ENCODE measurements at regions not wholly inside any gene's neighbourhood (a gene's known extent, or its start where the extent isn't known, plus 50 kb on each side); places are given as distances from the start of the nearest gene placed in this dataset.

- TF ChIP-seq, protein P1, sequence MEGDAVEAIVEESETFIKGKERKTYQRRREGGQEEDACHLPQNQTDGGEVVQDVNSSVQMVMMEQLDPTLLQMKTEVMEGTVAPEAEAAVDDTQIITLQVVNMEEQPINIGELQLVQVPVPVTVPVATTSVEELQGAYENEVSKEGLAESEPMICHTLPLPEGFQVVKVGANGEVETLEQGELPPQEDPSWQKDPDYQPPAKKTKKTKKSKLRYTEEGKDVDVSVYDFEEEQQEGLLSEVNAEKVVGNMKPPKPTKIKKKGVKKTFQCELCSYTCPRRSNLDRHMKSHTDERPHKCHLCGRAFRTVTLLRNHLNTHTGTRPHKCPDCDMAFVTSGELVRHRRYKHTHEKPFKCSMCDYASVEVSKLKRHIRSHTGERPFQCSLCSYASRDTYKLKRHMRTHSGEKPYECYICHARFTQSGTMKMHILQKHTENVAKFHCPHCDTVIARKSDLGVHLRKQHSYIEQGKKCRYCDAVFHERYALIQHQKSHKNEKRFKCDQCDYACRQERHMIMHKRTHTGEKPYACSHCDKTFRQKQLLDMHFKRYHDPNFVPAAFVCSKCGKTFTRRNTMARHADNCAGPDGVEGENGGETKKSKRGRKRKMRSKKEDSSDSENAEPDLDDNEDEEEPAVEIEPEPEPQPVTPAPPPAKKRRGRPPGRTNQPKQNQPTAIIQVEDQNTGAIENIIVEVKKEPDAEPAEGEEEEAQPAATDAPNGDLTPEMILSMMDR (conservative IDR thresholded peaks at IDR 0.05; ENCODE audit: low read length), result no peak
Observed at GRCh38 chrX:40314070-40314469, 216.3 kb upstream of the BCOR start.

GRCh38 chrX:40313269-40313668 lies 215.5 kb upstream of the BCOR start:
- TF ChIP-seq, protein P1 (conservative IDR thresholded peaks at IDR 0.05; ENCODE audit: low read length), result no peak
- no peak overlapping the region for H3K4me3 ChIP-seq (ENCODE audit: low read length)
- no peak for DNase-seq (ENCODE audit: low read depth)

More at GRCh38 chrX:40314070-40314469, 216.3 kb upstream of the BCOR start:
- DNase-seq (ENCODE audit: low read depth), result no peak
- H3K4me3 ChIP-seq (ENCODE audit: low read length), result no peak overlapping the region

- TF ChIP-seq, protein P1 (conservative IDR thresholded peaks at IDR 0.05; ENCODE audit: low read length), result no peak
- no peak overlapping the region for H3K4me3 ChIP-seq (ENCODE audit: low read length)
- no peak for DNase-seq (ENCODE audit: low read depth)
Observed at GRCh38 chrX:40310447-40310846, 212.7 kb upstream of the BCOR start.

GRCh38 chrX:40310016-40310415 lies 212.3 kb upstream of the BCOR start:
- no peak overlapping the region for H3K4me3 ChIP-seq (ENCODE audit: low read length)
- TF ChIP-seq, protein P1 (conservative IDR thresholded peaks at IDR 0.05; ENCODE audit: low read length), result no peak
- no peak for DNase-seq (ENCODE audit: low read depth)

GRCh38 chrX:40307871-40308270 lies 210.1 kb upstream of the BCOR start:
- TF ChIP-seq, protein P1 (conservative IDR thresholded peaks at IDR 0.05; ENCODE audit: low read length), result no peak
- no peak for DNase-seq (ENCODE audit: low read depth)
- H3K4me3 ChIP-seq (ENCODE audit: low read length), result no peak overlapping the region

GRCh38 chrX:40304115-40304514 lies 206.4 kb upstream of the BCOR start:
- no peak overlapping the region for H3K4me3 ChIP-seq (ENCODE audit: low read length)
- DNase-seq (ENCODE audit: low read depth), result no peak
- TF ChIP-seq, protein P1 (conservative IDR thresholded peaks at IDR 0.05; ENCODE audit: low read length), result no peak

GRCh38 chrX:40303256-40304077 lies 205.7 kb upstream of the BCOR start:
- no peak overlapping the region for H3K4me3 ChIP-seq (ENCODE audit: low read length)
- TF ChIP-seq, protein P1 (conservative IDR thresholded peaks at IDR 0.05; ENCODE audit: low read length), result no peak
- DNase-seq (ENCODE audit: low read depth), result no peak

All from AG10803 (cell line).